HG03354 (cell line): ENCODE measurements at regions not wholly inside any gene's neighbourhood (a gene's known extent, or its start where the extent isn't known, plus 50 kb on each side); places are given as distances from the start of the nearest gene placed in this dataset.

ENCODE experiments used
- ATAC-seq: cut with Tn5 transposase; IDR thresholded peaks from one replicate; pipeline ENCODE4 v1.9.1; 2021; ENCODE audit warnings: mild to moderate bottlenecking; ENCODE audit not compliant: unreplicated experiment, poor library complexity, severe bottlenecking

GRCh38 chr18:55095584-55095983 is 136.3 kb upstream of the CCDC68 start:
- no peak for ATAC-seq

GRCh38 chr18:55093808-55094207 is 134.5 kb upstream of the CCDC68 start:
- ATAC-seq: no peak

- ATAC-seq: no peak
Measured at GRCh38 chr18:55093295-55093694, 134.0 kb upstream of the CCDC68 start.

GRCh38 chr18:55092166-55092565 is 132.9 kb upstream of the CCDC68 start:
- no peak for ATAC-seq

GRCh38 chr18:55090564-55091188 is 131.4 kb upstream of the CCDC68 start:
- ATAC-seq: no peak

GRCh38 chr18:55089610-55090009 is 130.3 kb upstream of the CCDC68 start:
- no peak for ATAC-seq

- no peak for ATAC-seq
Measured at GRCh38 chr18:55088561-55088960, 129.3 kb upstream of the CCDC68 start.

GRCh38 chr18:55088000-55088401 is 128.7 kb upstream of the CCDC68 start:
- no peak for ATAC-seq

GRCh38 chr18:55086906-55087305 is 127.6 kb upstream of the CCDC68 start:
- no peak for ATAC-seq

- no peak for ATAC-seq
Measured at GRCh38 chr18:55085557-55086285, 126.5 kb upstream of the CCDC68 start.

GRCh38 chr18:55084550-55084949 is 125.3 kb upstream of the CCDC68 start:
- ATAC-seq: no peak

- ATAC-seq: no peak
Measured at GRCh38 chr18:55083461-55083860, 124.2 kb upstream of the CCDC68 start.

GRCh38 chr18:55079481-55080355 is 120.5 kb upstream of the CCDC68 start:
- no peak for ATAC-seq

- no peak for ATAC-seq
Measured at GRCh38 chr18:55079067-55079466, 119.8 kb upstream of the CCDC68 start.

- no peak for ATAC-seq
Measured at GRCh38 chr18:55078303-55078932, 119.2 kb upstream of the CCDC68 start.

- ATAC-seq: no peak
Measured at GRCh38 chr18:55076643-55077218, 117.5 kb upstream of the CCDC68 start.

- ATAC-seq: no peak
Measured at GRCh38 chr18:55073834-55074233, 114.6 kb upstream of the CCDC68 start.

- ATAC-seq: no peak
Measured at GRCh38 chr18:55073116-55073515, 113.9 kb upstream of the CCDC68 start.

- ATAC-seq: no peak
Measured at GRCh38 chr18:55072698-55073097, 113.4 kb upstream of the CCDC68 start.

- no peak for ATAC-seq
Measured at GRCh38 chr18:55072181-55072580, 112.9 kb upstream of the CCDC68 start.
